GM21423 (cell line): ENCODE measurements at regions not wholly inside any gene's neighbourhood (a gene's known extent, or its start where the extent isn't known, plus 50 kb on each side); places are given as distances from the start of the nearest gene placed in this dataset.
"Not testable (repeated sequence)": the region's sequence is repeated elsewhere in the genome, so short reads cannot be mapped to it uniquely, and the experiment has no call there.

Experiments
- ATAC-seq: cut with Tn5 transposase; IDR thresholded peaks from one replicate; pipeline ENCODE4 v1.9.1; 2021; ENCODE audit warnings: mild to moderate bottlenecking, moderate library complexity; ENCODE audit not compliant: unreplicated experiment

GRCh38 chrX:149420566-149420965 lies 84.5 kb downstream of the IDS start:
- ATAC-seq, result not testable (repeated sequence)

GRCh38 chrX:149398027-149398426 lies 107.1 kb downstream of the IDS start:
- no peak for ATAC-seq

- ATAC-seq, result no peak
These were observed 112.2 kb downstream of the IDS start for GRCh38 chrX:149392921-149393320.

GRCh38 chrX:149383852-149384251 lies 121.3 kb downstream of the IDS start:
- ATAC-seq, result no peak

- ATAC-seq, result no peak
These were observed 130.4 kb downstream of the IDS start for GRCh38 chrX:149374751-149375150.

GRCh38 chrX:149372866-149373265 lies 132.2 kb downstream of the IDS start:
- no peak for ATAC-seq

- ATAC-seq, result no peak
These were observed 133.1 kb downstream of the IDS start for GRCh38 chrX:149371986-149372385.

- ATAC-seq, result no peak
These were observed 135.0 kb downstream of the IDS start for GRCh38 chrX:149370097-149370496.

- ATAC-seq, result no peak
These were observed 139.6 kb downstream of the IDS start for GRCh38 chrX:149365552-149365951.

GRCh38 chrX:149365061-149365460 lies 140.0 kb downstream of the IDS start:
- no peak for ATAC-seq

- no peak for ATAC-seq
These were observed 141.1 kb downstream of the IDS start for GRCh38 chrX:149363965-149364364.

GRCh38 chrX:149346306-149346705 lies 158.8 kb downstream of the IDS start:
- no peak for ATAC-seq

- no peak for ATAC-seq
These were observed 182.8 kb downstream of the IDS start for GRCh38 chrX:149322316-149322715.

- ATAC-seq, result no peak
These were observed 191.2 kb downstream of the IDS start for GRCh38 chrX:149313871-149314371.

GRCh38 chrX:149312988-149313387 lies 192.1 kb downstream of the IDS start:
- ATAC-seq, result no peak

GRCh38 chrX:149312097-149312496 lies 193.0 kb downstream of the IDS start:
- ATAC-seq, result no peak

- ATAC-seq, result no peak
These were observed 202.4 kb downstream of the IDS start for GRCh38 chrX:149302705-149303104.

GRCh38 chrX:149298111-149298510 lies 207.0 kb downstream of the IDS start:
- no peak for ATAC-seq

GRCh38 chrX:149296092-149296491 lies 209.0 kb downstream of the IDS start:
- no peak for ATAC-seq

- ATAC-seq, result peak; percentile 73
These were observed 218.2 kb downstream of the IDS start for GRCh38 chrX:149286940-149287349.

- no peak for ATAC-seq
These were observed 220.5 kb downstream of the IDS start for GRCh38 chrX:149284616-149285015.

- no peak for ATAC-seq
These were observed 221.3 kb downstream of the IDS start for GRCh38 chrX:149283853-149284252.

- no peak for ATAC-seq
These were observed 222.2 kb downstream of the IDS start for GRCh38 chrX:149282909-149283308.

GRCh38 chrX:149280011-149280410 lies 225.1 kb downstream of the IDS start:
- ATAC-seq, result no peak
